HG02938 (cell line): ENCODE measurements at regions not wholly inside any gene's neighbourhood (a gene's known extent, or its start where the extent isn't known, plus 50 kb on each side); places are given as distances from the start of the nearest gene placed in this dataset.
"Not testable (repeated sequence)": the region's sequence is repeated elsewhere in the genome, so short reads cannot be mapped to it uniquely, and the experiment has no call there.

Experiments
- ATAC-seq: cut with Tn5 transposase; IDR thresholded peaks from one replicate; pipeline ENCODE4 v1.9.1; 2021; ENCODE audit warnings: mild to moderate bottlenecking, moderate library complexity; ENCODE audit not compliant: unreplicated experiment

- ATAC-seq: no peak
Observed at GRCh38 chr14:55803873-55804553, 224.0 kb downstream of the KTN1 start.

- ATAC-seq: no peak
Observed at GRCh38 chr14:55805250-55805649, 225.2 kb downstream of the KTN1 start.

DNA sequence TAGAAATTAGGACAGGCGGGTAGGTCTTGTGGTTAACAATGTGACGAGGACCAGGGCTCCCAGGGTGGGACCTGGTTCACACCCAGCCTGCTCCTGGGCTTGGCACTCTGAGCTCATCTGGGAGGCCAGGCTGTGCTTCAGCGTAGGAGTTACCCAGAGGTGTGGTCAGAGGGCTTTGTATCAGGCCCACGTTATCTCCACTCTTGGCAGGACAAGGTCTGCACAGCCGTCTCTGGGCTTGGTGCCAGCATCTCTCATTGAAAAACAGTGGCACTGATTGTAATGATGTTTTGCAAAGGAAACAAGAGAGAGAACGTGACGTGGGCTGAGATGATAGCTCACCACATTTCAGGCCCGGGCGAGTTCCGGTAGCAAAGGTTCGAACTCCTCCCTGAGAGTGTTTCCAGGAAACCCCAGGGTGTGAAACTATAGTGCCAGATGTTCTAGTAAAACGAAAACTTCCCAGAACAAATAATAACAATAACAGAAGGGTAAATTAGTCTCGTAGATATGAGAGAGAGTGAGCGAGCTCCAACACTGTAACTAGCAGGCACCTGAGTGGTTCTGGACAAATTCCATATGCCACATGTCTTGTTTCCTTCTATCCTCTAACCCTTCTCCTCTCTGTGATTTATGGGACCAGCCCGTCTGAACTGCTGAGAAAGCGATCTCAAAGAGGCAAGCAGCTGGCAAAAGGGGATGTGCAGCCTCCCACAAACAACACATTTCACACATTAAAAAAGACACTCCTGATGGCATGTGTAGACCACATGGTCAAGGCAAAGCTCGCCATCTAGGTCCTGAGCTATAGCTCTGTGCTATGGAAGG, 227.3 kb downstream of the KTN1 start:
- peak; percentile 68 for ATAC-seq

GRCh38 chr14:55807881-55808379, 227.9 kb downstream of the KTN1 start:
- ATAC-seq: no peak

GRCh38 chr14:55813630-55814029, 233.6 kb downstream of the KTN1 start:
- no peak for ATAC-seq

- ATAC-seq: no peak
Observed at GRCh38 chr14:55814064-55814463, 234.1 kb downstream of the KTN1 start.

DNA sequence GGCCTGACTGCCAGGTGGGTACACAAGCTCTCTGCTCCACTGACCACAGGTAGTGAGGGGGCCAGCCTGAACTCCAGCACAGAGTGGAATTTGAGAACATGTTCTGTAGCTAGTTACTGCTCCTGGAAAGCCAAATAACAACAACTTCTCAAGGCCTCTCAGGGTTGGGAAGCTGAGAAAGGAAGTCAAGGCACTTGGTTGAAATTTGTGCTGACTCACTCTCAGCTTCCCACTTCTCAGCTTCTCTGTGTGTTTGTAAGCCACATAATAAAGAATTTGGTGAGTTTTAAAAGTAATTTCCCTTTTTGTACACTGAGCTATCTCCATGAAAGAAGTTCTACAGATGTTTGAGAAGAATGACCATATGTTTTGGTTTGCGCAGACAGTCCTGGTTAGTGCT, 234.9 kb downstream of the KTN1 start:
- no peak for ATAC-seq

DNA sequence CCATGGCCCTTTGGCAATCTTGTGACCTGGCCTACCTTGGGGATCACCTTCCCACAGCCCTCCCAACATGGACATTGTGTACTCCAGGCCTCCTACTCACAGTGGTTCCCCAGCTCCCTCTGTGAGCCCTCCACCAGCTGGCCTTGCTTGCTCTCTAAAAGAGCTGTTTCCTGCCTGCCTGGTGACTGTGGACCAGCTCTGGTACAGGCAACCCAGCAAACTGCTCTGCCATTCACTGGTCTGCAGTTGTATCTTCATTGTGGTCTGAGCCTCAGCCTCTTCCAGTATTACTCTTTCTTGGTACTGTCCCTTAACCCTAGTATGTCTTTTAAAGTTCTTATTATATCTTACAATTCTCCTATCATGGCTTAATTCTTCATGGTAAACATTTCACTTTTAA, 236.2 kb downstream of the KTN1 start:
- ATAC-seq: no peak

GRCh38 chr14:55819610-55820304, 239.8 kb downstream of the KTN1 start:
- peak; percentile 83 for ATAC-seq

DNA sequence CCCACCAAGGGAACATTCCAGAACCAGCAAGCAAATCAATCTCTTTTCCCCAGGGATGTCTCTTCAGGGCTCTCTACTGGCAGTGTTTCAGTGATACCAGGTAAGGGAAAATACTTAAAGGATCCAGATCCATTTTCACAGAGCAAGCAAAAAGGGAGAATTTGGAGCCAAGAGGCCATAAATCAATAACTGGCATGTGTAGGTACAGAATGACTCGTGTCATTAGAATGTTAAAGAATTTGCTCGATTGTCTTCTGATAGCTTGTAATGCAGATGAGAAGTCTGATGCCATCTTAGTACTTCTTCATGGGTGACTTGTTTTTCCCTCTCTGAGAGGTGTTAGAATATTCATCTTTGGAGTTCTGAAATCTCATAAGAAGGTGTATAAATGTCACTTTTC, 242.9 kb downstream of the KTN1 start:
- no peak for ATAC-seq

GRCh38 chr14:55832122-55832911, 252.3 kb downstream of the KTN1 start:
- no peak for ATAC-seq

DNA sequence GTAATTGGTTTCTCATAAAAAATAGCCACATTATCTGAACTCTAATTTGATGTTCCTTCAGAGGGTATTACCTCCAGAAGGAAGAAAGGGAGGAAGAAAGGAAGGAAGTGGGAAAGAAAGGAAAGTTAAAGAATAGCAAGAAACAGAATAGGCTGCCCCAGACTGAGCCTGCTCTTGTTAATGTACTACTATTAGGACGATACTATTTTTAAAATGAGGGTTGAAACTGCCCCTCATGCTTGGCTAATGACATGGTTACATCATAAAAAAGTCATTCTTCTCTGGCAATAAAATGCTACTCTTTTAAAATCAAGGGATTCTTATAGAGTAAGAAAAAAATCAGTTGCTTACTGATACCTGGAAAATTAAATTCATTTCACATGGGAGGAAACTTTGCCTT, 253.0 kb downstream of the KTN1 start:
- no peak for ATAC-seq

DNA sequence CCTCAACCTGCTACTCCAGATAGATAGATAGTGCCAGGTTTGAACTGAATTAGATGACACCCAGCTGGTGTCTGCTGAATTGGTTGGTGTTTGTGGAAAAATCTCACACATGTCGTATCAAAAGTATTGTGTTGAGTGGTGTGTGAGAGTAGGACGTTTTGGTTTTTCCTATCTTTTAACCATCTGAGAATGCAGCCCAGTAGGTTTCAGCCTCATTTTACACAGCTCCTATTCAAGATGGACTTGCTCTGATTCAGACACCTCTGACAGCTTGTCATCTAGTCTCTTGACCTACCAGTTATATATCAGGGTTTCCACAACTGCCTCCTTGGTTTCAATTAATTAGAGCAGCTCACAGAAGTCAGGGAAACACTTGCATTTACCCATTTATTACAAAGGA, 254.4 kb downstream of the KTN1 start:
- ATAC-seq: no peak

DNA sequence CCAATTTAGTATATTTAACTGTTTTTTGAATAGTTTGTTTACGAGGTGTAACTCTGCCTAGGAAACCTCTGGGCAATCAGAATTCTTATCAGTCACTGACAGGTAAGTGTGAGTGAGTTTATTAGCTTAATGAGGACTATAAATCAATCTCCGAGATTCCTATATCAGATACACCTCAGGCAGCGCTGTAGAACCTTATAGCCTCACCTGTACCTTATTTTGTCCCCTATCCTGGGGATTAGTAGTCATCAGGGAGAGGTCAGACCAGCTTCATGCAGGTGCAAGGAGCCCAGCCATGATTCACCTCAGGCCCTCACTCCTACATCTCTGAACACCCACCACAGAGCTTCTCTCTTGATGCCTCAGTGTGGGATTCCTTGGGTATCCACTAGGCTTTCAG, 256.0 kb downstream of the KTN1 start:
- no peak for ATAC-seq

GRCh38 chr14:55837467-55837866, 257.5 kb downstream of the KTN1 start:
- no peak for ATAC-seq

DNA sequence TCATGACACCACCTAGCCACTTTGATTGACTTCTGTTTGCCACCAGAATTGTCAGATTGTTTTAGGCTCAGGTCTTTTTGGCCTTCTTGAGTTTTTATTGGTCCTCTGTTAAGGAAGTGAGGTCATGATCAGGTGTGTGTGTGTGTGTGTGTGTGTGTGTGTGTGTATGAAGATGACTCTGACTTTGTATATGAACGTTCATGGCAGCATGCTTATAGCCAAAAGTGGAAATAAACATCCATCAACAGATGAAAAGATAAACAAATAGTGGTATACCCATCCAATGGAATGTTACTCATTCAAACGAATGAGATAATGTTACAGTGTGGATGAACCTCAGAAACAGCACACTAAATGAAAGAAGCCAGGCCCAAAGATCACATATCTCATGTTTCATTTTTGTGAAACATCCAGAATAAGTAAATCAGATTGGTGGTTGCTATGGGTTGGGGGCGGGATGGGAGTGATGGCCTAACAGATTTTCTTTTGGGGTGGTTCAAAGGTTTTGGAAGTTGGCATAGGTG, 258.6 kb downstream of the KTN1 start:
- ATAC-seq: no peak

GRCh38 chr14:55839301-55839947, 259.4 kb downstream of the KTN1 start:
- not testable (repeated sequence) for ATAC-seq

DNA sequence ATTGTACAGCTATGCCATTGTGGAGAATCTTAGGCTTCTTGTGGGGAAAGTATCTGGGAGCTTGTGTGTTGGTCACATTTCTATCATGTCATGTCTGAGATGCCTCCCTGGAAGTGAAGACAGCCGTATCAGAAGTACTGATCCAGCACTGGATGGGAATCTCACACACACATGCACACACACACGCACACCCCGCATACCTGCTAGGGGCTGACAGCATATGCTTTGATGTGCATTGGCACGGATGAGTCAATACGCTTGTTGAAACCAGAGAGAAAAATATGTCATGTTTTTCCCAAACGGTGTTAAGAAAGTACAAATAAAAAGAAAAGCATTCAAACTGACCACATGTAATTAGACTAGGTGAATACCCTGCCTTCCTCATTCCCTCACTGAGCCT, 260.8 kb downstream of the KTN1 start:
- ATAC-seq: no peak

- no peak for ATAC-seq
Observed at GRCh38 chr14:55841625-55842024, 261.6 kb downstream of the KTN1 start.
